ENCODE measurements at regions not wholly inside any gene's neighbourhood (a gene's known extent, or its start where the extent isn't known, plus 50 kb on each side); places are given as distances from the start of the nearest gene placed in this dataset.

- TF ChIP-seq CTCF (IDR thresholded peaks at IDR 0.05; ENCODE audit: insufficient read depth, low read length) (no peak), REST (IDR thresholded peaks at IDR 0.05; ENCODE audit: insufficient replicate concordance, low read depth) (no peak)
These were observed 277.0 kb upstream of the SGK1 start for GRCh38 chr6:134594881-134595280.

All from HL-60 (cell line).